ENCODE measurements at regions not wholly inside any gene's neighbourhood (a gene's known extent, or its start where the extent isn't known, plus 50 kb on each side); places are given as distances from the start of the nearest gene placed in this dataset.

- TF ChIP-seq, protein P1, sequence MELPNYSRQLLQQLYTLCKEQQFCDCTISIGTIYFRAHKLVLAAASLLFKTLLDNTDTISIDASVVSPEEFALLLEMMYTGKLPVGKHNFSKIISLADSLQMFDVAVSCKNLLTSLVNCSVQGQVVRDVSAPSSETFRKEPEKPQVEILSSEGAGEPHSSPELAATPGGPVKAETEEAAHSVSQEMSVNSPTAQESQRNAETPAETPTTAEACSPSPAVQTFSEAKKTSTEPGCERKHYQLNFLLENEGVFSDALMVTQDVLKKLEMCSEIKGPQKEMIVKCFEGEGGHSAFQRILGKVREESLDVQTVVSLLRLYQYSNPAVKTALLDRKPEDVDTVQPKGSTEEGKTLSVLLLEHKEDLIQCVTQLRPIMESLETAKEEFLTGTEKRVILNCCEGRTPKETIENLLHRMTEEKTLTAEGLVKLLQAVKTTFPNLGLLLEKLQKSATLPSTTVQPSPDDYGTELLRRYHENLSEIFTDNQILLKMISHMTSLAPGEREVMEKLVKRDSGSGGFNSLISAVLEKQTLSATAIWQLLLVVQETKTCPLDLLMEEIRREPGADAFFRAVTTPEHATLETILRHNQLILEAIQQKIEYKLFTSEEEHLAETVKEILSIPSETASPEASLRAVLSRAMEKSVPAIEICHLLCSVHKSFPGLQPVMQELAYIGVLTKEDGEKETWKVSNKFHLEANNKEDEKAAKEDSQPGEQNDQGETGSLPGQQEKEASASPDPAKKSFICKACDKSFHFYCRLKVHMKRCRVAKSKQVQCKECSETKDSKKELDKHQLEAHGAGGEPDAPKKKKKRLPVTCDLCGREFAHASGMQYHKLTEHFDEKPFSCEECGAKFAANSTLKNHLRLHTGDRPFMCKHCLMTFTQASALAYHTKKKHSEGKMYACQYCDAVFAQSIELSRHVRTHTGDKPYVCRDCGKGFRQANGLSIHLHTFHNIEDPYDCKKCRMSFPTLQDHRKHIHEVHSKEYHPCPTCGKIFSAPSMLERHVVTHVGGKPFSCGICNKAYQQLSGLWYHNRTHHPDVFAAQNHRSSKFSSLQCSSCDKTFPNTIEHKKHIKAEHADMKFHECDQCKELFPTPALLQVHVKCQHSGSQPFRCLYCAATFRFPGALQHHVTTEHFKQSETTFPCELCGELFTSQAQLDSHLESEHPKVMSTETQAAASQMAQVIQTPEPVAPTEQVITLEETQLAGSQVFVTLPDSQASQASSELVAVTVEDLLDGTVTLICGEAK (IDR thresholded peaks at IDR 0.05; ENCODE audit: borderline replicate concordance) = no peak
- no peak for TF ChIP-seq TBL1XR1 (IDR thresholded peaks at IDR 0.05; ENCODE audit: low read depth, low read length)
Measured at GRCh38 chr10:8350250-8350967, 295.9 kb downstream of the GATA3 start (continued).

GRCh38 chr10:8352171-8353075 is 297.9 kb downstream of the GATA3 start:
- H3K27me3 ChIP-seq (replicated peaks in 1 of 2; ENCODE audit: control insufficient read depth in 2 of 2, insufficient read depth in 2 of 2, low read length in 1 of 2) = no peaks in the 10 kb centered on the region
- H3K4me2 ChIP-seq (ENCODE audit: control insufficient read depth, insufficient read depth) = no peak overlapping the region
- WGBS (ENCODE audit: insufficient coverage, insufficient replicate concordance, low lambda C conversion rate, missing lambda C conversion rate) = 45% methylated on average over 10 of the region's 10 CpGs
- in situ Hi-C loops (cut with MboI) (no loop called here), intact Hi-C loops (cut with micrococcal nuclease; ENCODE audit: unreplicated experiment) (no loop called here)
- no TSS peak for BruUV-seq (replicated peaks)
- DNase-seq (ENCODE audit: low read depth, low spot score) (no peak), ATAC-seq (no peak), FAIRE-seq (no peak)
- no peaks in the 10 kb centered on the region for H3K4me1 ChIP-seq (ENCODE audit: control insufficient read depth, insufficient read depth, low read length)
- H2AFZ ChIP-seq (ENCODE audit: control insufficient read depth, low read depth, low read length) = no peak overlapping the region
- H3K79me2 ChIP-seq (ENCODE audit: control insufficient read depth, insufficient read depth, low read length) = no peaks in the 10 kb centered on the region
- no peak overlapping the region for H3K4me3 ChIP-seq
- POLR2A ChIA-PET = no interaction called here
- SMC1A ChIA-PET (ENCODE audit: uncharacterized antibody, unreplicated experiment) = interaction anchor here (1.5 kb wide), 1 partner anchor 12 kb away, joined by 4 read pairs; no protein-coding TSS in a partner anchor
- CTCF ChIA-PET = no interaction called here
- H3K9ac ChIP-seq (ENCODE audit: control insufficient read depth, insufficient read depth, low read length) = no peak overlapping the region
- H3K36me3 ChIP-seq (ENCODE audit: control insufficient read depth in 2 of 2, insufficient read depth in 2 of 2, low read length in 1 of 2) = no peaks in the 10 kb centered on the region
- H3K9me3 ChIP-seq (replicated peaks; ENCODE audit: control insufficient read depth, insufficient read depth, low read length) = no peaks in the 10 kb centered on the region
- H3K27ac ChIP-seq (ENCODE audit: control insufficient read depth, insufficient read depth) = no peak overlapping the region
- H4K20me1 ChIP-seq (ENCODE audit: control insufficient read depth, insufficient read depth) = no peaks in the 10 kb centered on the region
- RAD21 ChIA-PET (ENCODE audit: unreplicated experiment) = no interaction called here
- TF ChIP-seq STAT3 (IDR thresholded peaks at IDR 0.05; ENCODE audit: low read depth, low read length) (no peak), FOS (IDR thresholded peaks at IDR 0.05; ENCODE audit: borderline replicate concordance, extremely low read depth, insufficient read length) (no peak), CHD2 (IDR thresholded peaks at IDR 0.05; ENCODE audit: borderline replicate concordance, low read depth, low read length) (no peak), ATF3 (IDR thresholded peaks at IDR 0.05; ENCODE audit: borderline replicate concordance, extremely low read depth, low read depth, low read length) (no peak), FOXM1 (IDR thresholded peaks at IDR 0.05; ENCODE audit: low read depth, low read length) (no peak), POLR2AphosphoS5 (IDR thresholded peaks at IDR 0.05; ENCODE audit: low read length) (no peak), ZSCAN29 (IDR thresholded peaks at IDR 0.05) (no peak), ASH2L (IDR thresholded peaks at IDR 0.05; ENCODE audit: borderline replicate concordance, low read depth) (no peak), ZNF217 (IDR thresholded peaks at IDR 0.05) (no peak), CEBPB (IDR thresholded peaks at IDR 0.05; ENCODE audit: borderline replicate concordance in 1 of 2, low read depth in 2 of 2, low read length in 2 of 2) (no peak), ZBED1 (IDR thresholded peaks at IDR 0.05; ENCODE audit: borderline replicate concordance) (no peak), IRF4 (IDR thresholded peaks at IDR 0.05; ENCODE audit: low read depth, low read length) (no peak)
- TF ChIP-seq, protein P2, sequence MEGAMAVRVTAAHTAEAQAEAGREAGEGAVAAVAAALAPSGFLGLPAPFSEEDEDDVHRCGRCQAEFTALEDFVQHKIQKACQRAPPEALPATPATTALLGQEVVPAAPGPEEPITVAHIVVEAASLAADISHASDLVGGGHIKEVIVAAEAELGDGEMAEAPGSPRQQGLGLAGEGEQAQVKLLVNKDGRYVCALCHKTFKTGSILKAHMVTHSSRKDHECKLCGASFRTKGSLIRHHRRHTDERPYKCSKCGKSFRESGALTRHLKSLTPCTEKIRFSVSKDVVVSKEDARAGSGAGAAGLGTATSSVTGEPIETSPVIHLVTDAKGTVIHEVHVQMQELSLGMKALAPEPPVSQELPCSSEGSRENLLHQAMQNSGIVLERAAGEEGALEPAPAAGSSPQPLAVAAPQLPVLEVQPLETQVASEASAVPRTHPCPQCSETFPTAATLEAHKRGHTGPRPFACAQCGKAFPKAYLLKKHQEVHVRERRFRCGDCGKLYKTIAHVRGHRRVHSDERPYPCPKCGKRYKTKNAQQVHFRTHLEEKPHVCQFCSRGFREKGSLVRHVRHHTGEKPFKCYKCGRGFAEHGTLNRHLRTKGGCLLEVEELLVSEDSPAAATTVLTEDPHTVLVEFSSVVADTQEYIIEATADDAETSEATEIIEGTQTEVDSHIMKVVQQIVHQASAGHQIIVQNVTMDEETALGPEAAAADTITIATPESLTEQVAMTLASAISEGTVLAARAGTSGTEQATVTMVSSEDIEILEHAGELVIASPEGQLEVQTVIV (IDR thresholded peaks at IDR 0.05; ENCODE audit: borderline replicate concordance, partially characterized antibody) = no peak
